22Rv1 (cell line): ENCODE measurements at regions not wholly inside any gene's neighbourhood (a gene's known extent, or its start where the extent isn't known, plus 50 kb on each side); places are given as distances from the start of the nearest gene placed in this dataset.

ENCODE experiments used
- CTCF ChIP-seq: fragments of 450-650 bp; IDR thresholded peaks from 2 replicates; pipeline ENCODE4 v1.5.1; 2017; ENCODE audit warnings: mild to moderate bottlenecking
- ZFX ChIP-seq: fragments of 450-650 bp; IDR thresholded peaks from 2 replicates; pipeline ENCODE4 v1.6.1; 2017; ENCODE audit warnings: antibody characterized with exemption, borderline replicate concordance

- TF ChIP-seq CTCF: no peak
- TF ChIP-seq ZFX: no peak
Observed at GRCh38 chr12:66898700-66899469, 220.0 kb upstream of the GRIP1 start.
